ENCODE measurements at regions not wholly inside any gene's neighbourhood (a gene's known extent, or its start where the extent isn't known, plus 50 kb on each side); places are given as distances from the start of the nearest gene placed in this dataset.

GRCh38 chr10:130636313-130636930 is 500.2 kb downstream of the GLRX3 start:
- no peak for DNase-seq

GRCh38 chr10:130637089-130637676 is 501.0 kb downstream of the GLRX3 start:
- DNase-seq, result no peak

GRCh38 chr10:130638991-130639390 is 502.8 kb downstream of the GLRX3 start:
- no peak for DNase-seq

GRCh38 chr10:130642926-130643325 is 506.7 kb downstream of the GLRX3 start:
- no peak for DNase-seq

GRCh38 chr10:130647341-130647740 is 511.1 kb downstream of the GLRX3 start:
- DNase-seq, result no peak

GRCh38 chr10:130648807-130649206 is 512.6 kb downstream of the GLRX3 start:
- no peak for DNase-seq

GRCh38 chr10:130652544-130652943 is 516.4 kb downstream of the GLRX3 start:
- no peak for DNase-seq

GRCh38 chr10:130652964-130653578 is 516.9 kb downstream of the GLRX3 start:
- DNase-seq, result no peak

- no peak for DNase-seq
These were observed 518.5 kb downstream of the GLRX3 start for GRCh38 chr10:130654726-130655125.

- DNase-seq, result no peak
These were observed 519.4 kb downstream of the GLRX3 start for GRCh38 chr10:130655313-130656186.

GRCh38 chr10:130656187-130656575 is 520.0 kb downstream of the GLRX3 start:
- no peak for DNase-seq

GRCh38 chr10:130656582-130657133 is 520.5 kb downstream of the GLRX3 start:
- DNase-seq, result no peak

- no peak for DNase-seq
These were observed 522.6 kb downstream of the GLRX3 start for GRCh38 chr10:130658687-130659290.

GRCh38 chr10:130659528-130659927 is 523.3 kb downstream of the GLRX3 start:
- no peak for DNase-seq

- DNase-seq, result no peak
These were observed 524.1 kb downstream of the GLRX3 start for GRCh38 chr10:130660266-130660665.

GRCh38 chr10:130661419-130661818 is 525.2 kb downstream of the GLRX3 start:
- DNase-seq, result no peak

- DNase-seq, result no peak
These were observed 526.6 kb downstream of the GLRX3 start for GRCh38 chr10:130662775-130663174.

- DNase-seq, result no peak
These were observed 528.3 kb downstream of the GLRX3 start for GRCh38 chr10:130664526-130664925.

- DNase-seq, result no peak
These were observed 530.0 kb downstream of the GLRX3 start for GRCh38 chr10:130666215-130666614.

- DNase-seq, result no peak
These were observed 550.6 kb downstream of the GLRX3 start for GRCh38 chr10:130686689-130687300.

GRCh38 chr10:130687566-130687965 is 551.4 kb downstream of the GLRX3 start:
- no peak for DNase-seq
